GM19025 (cell line): ENCODE measurements at regions not wholly inside any gene's neighbourhood (a gene's known extent, or its start where the extent isn't known, plus 50 kb on each side); places are given as distances from the start of the nearest gene placed in this dataset.
"Not testable (repeated sequence)": the region's sequence is repeated elsewhere in the genome, so short reads cannot be mapped to it uniquely, and the experiment has no call there.

Experiments
- ATAC-seq: cut with Tn5 transposase; IDR thresholded peaks from one replicate; pipeline ENCODE4 v1.9.1; 2021; ENCODE audit warnings: mild to moderate bottlenecking, low read depth, moderate library complexity; ENCODE audit not compliant: unreplicated experiment

DNA sequence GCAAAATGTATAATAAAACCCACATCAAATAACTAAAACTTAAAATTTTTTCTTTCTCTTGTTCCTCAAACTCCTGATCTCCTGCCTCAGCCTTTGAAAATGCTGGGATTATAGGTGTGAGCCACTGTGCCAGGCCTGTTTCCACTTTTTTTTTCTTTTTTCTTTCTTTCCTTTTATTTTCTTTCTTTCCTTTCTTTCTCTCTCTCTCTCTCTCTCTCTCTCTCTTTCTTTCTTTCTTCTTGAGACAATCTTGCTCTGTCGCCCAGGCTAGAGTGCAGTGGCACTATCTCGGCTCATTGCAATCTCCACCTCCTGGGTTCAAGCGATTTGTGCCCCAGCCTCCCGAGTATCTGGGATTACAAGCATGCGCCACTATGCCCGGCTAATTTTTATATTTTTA lies 164.6 kb downstream of the OR2B2 start:
- no peak for ATAC-seq

DNA sequence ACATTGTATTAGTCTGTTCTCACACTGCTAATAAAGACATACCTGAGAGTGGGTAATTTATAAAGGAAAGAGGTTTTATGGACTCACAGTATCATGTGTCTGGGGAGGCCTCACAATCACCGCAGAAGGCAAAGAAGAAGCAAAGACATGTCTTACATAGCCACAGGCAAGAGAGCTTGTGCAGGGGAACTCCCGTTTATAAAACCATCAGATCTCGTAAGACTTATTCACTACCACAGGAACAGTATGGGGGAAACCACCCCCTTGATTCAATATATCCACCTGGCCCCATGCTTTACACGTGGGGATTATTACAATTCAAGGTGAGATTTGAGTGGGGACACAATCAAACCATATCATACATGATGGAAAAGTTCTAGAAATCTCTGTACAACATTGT lies 165.3 kb downstream of the OR2B2 start:
- ATAC-seq, result not testable (repeated sequence)

DNA sequence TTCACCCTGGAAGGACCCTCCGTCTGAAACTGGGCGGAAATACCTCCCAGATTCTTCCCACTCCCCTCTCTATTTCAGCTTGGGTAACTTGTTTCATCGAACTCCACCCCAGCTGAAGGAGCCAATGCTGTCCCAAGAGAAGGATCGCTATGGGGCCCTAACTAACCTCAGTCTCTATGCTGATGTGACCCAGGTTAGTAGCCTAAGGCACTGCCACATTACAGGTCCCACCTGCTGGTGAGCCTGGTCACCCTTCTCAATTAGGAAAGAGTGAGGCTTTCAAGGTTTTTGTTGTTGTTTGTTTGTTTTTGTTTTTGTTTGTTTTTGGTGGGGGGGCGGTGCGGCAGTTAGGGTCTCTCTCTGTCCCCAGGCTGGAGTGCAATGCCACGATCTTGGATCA lies 168.4 kb downstream of the OR2B2 start:
- ATAC-seq, result no peak

DNA sequence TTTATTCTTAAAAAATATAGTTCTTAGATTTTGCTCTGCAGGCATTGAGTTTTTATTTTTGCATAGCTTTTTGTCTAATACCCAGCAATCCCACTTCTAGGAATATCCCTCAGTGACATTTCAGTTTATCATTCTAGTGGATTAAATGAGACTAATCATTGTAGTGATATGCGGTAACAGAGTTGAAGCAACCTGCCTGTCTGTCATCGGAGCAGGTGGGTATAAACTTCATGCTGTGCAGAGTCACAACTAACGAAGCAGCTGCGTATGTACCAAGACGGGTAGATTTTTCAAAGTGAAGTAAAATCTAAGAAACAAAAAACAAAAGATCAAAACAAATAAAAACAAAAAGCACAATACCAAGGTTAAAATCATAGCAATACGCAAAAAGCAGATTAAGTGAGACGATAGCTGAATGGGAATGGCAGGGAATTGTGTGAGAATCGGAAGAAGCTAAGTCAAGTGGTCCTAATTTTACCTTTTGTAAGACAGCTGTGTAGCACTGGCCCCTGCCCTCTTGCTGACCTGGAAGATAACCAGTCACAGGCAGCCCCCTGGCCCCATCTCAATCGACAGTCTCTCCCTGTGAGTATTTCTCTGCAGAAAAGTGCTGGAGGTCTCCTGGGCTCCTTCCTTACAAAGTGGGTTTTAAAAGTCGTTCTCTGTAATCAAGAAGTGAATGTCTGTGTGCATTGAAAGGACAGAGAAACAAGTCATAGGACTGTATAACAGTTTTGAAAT lies 169.2 kb downstream of the OR2B2 start:
- no peak for ATAC-seq

DNA sequence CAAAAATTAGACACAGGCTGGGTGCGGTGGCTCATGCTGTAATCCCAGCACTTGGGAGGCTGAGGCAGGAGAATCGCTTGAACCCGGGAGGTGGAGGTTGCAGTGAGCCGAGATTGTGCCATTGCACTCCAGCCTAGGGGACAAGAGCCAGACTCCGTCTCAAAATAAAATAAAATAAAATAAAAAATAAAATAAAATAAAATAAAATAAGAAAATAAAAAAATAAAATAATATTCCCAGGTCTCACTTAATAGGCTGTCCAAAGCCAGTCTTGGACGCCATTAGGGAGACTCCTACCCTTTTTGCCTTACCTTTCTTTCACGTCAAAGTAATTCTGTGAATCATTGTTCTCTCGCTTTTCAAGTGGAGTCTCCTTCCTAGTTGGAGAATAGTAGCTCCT lies 172.3 kb downstream of the OR2B2 start:
- ATAC-seq, result not testable (repeated sequence)

DNA sequence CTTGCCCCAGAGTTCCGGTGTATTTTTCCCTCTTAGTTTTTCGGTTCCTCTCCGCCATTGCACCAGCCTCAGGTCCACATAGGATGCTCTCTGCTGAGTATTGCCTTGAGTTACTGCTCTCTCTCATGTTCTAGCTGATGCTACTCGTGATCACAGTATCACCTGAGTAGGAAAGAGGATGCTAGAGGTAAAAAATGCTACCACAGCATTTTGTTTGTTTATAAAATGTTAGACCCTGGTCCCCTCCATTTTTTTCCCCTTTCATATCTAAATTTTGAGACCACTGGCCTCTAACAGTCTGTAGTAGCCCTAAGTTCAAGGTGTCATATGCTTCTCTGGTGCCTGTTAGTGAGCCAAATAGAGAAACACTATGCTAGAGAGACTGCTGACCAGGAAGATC lies 175.5 kb downstream of the OR2B2 start:
- ATAC-seq, result no peak

DNA sequence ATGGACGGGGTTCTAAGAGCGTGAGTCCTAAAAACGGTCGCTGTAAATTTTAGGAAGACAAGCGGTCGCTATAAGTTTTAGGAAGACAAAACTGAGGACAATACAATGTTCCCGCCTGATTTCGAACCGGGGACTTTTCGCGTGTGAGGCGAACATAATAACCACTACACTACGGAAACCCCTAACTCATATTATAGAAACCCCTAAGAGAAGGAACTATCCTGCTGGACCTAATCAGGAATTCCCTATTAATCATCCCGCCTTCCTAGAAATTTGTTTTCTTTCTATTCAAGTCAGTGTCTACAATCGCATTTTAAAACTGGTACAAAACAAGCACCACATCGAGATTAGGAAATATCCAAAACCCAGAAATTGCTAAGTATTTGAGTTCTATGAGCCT lies 183.8 kb downstream of the OR2B2 start:
- ATAC-seq, result no peak

DNA sequence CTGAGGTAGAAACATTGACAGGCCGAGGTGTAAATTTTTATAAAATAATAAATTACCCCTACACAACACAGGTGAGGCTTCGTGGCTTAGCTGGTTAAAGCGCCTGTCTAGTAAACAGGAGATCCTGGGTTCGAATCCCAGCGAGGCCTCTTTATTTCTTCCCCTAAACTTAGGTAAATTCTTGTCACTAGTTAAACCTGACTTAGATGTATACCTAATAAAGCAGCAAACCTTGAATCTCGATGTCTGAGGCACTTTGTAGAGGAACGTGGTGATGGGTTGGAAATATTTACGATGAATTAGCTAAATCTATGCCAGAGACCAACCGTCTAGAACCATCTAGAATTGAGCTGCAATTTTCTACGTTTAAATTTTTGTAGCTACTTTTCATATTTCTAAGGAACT lies 185.6 kb downstream of the OR2B2 start:
- no peak for ATAC-seq

DNA sequence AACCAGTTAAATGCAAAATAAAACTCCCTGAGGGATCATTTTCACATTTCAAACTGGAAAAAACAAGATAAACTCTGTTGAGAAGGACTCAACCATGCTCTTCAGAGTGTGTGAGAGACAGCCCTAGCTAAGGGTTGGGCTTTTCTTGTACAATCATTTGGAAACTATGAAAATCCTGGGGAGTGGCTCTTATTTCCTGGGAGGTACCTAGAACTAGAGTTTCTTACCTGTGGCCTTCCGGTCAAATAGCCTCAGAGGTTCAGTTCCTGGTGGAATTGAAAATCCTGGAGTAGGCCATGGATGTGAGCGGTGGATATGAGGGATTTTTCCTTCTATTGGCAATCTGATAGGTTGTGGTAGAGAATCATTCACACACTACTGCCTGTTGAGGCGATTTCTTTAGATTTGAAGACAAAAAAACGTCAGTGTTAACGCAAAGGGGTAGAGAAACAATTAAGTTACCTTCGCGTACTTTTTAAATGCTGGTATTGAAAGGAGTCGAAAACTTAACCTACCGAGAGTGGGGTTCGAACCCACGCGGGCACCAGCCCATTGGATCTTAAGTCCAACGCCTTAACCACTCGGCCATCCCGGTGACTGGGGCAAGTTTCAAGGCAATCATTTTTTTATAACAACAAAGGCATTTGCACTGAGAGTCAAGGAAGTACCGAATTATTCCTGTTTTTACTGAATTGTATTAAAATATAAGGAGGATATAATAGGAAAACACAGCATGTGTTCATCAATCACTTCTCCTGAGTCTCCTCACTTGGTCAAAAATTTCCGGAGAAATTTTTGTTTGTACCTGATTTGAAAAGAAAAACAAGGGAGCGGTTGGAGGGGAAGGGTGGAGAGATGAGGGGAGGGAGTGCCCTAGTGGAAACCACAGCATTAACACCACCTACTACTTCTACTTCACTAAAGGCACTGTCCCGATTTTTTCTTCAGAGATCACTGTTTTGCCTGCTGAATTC lies 191.3 kb downstream of the OR2B2 start:
- no peak for ATAC-seq

DNA sequence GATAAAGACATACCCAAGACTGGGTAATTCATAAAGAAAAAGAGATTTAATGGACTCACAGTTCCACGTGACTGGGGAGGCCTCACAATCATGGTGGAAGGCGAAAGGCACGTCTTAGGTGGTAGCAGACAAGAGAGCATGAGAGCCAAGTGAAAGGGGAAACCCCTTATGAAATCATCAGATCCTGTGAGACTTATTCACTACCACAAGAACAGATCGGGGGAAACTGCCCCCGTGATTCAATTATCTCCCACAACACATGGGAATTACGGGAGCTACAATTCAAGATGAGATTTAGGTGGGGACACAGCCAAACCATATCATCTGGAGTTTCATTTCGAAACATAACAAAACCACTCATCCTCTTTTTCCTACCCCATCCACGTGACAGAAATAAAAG lies 193.2 kb downstream of the OR2B2 start:
- ATAC-seq, result not testable (repeated sequence)

DNA sequence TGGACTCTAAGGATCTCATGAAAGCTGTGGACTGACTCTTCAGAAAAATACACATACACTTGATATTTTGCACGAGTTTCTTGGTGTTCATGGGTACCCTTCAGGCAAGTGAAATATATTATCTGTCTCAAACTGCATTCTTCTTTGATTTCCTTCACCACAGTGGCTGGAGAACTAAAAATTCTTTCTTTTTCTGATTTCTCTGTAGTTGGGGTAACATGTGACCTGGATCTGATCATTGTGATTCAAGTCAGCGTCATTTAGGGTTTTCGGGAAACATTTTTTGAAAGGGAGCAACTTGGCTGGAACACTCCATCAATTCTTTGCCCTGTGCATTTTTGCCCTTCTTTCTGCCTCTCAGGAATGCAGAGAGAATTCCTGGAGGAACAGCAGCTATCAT lies 205.8 kb downstream of the OR2B2 start:
- ATAC-seq, result no peak

DNA sequence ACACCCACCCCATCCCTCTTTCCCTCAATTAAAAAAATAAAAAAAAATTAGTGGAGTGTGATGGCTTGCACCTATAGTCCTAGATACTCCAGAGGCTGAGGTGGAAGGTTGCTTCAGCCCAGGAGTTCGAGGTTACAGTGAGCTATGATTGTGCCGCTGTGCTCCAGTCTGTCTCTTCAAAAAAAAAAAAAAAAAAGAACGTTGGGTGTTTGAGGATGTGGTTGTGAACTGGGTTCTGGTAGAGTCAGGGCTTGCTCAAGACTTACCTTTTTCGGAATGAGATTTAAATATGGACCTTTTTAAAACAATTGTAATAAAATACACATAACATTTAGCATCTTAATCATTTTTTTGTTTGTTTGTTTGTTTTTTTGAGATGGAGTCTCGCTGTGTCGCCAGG lies 211.9 kb downstream of the OR2B2 start:
- no peak for ATAC-seq

DNA sequence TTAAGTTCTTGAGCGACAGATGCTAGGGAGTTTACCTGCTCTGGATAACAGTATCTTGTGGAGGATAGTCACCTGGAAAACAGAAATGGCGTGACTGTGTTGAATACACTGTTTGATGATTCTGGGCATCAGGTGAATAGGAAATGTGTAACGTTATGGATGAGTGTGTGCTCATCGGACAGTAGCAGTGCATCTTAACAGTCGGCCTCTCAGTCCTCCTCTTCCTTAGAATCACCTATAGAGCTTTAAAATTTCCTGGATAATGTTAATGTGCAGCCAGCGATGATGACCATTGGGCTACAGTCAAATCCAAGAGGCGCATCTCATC lies 217.7 kb downstream of the OR2B2 start:
- no peak for ATAC-seq

DNA sequence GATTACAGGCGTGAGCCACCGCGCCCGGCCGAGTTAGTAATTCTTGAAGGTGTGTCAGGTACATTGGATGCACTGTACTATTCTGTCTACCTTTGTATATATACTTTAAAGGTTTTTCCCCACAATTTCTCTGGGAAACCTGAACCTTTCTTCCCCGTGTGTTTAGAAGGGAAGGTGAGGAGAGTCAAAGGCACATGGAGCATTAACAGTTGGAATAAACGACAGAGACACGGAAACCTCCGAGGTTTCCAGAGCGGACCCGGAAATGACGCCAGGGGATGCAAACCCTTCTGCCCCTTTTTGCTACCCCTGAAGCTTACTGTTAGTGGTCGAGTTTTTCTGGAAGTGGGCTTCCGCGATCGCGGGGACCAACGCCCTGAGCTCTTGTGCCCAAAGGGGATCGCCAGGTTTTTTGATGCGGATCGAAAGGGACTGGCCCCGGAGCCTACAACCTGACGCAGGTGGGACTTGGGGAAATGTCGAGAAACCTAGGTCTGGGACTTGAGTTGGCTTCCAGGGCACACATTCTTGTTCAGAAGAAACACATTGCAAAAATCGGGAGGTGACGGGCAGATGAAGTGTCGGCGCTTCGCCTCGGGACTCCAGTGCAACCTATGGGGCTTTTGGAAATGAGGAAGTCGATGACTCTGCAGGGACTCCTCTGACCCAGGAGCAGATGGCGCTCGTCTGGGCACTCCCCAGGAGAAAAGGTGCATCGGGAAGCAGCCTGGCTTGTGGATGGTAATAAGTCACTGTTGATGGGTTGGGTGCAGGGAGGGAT lies 218.2 kb downstream of the OR2B2 start:
- no peak for ATAC-seq

DNA sequence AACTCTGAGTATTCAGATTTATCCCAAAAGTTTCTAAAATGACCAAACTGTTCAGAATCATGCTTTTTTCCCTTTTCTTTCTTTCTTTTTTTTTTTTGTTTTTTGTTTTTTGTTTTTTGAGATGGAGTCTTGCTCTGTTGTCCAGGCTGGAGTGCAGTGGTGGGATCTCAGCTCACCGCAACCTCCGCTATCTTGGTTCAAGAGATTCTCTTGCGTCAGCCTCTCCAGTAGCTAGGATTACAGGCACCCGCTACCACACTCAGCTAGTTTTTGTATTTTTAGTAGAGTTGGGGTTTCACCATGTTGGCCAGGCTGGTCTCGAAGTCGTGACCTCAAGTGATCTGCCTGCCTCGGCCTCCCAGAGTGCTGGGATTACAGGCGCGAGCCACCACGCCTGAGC lies 219.2 kb upstream of the ZNF184 start:
- not testable (repeated sequence) for ATAC-seq

DNA sequence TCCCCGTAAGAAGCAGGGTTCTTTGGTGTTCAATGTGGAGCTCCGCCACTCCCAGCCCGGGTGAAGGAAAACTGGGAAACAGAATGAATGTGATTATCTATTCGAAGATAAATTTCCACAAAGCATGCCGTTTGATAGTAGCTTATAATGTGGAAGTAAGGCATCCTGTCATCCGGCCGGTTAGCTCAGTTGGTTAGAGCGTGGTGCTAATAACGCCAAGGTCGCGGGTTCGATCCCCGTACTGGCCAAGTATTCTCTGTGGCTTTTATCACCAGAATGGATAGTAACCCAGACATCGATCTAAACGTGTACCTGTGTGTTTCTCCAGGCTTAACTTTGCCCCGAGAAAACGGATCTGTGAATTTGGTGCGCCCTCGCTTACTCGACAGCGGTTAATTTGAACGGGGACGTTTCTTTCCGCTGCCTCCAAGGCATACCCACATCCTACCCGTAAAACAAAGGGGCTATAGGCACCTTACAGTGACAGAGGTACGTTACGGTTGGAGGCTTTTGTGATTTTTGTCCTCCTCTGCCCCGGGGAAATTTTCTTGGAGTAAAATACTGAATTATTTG lies 215.2 kb upstream of the ZNF184 start:
- ATAC-seq, result peak; percentile 69

DNA sequence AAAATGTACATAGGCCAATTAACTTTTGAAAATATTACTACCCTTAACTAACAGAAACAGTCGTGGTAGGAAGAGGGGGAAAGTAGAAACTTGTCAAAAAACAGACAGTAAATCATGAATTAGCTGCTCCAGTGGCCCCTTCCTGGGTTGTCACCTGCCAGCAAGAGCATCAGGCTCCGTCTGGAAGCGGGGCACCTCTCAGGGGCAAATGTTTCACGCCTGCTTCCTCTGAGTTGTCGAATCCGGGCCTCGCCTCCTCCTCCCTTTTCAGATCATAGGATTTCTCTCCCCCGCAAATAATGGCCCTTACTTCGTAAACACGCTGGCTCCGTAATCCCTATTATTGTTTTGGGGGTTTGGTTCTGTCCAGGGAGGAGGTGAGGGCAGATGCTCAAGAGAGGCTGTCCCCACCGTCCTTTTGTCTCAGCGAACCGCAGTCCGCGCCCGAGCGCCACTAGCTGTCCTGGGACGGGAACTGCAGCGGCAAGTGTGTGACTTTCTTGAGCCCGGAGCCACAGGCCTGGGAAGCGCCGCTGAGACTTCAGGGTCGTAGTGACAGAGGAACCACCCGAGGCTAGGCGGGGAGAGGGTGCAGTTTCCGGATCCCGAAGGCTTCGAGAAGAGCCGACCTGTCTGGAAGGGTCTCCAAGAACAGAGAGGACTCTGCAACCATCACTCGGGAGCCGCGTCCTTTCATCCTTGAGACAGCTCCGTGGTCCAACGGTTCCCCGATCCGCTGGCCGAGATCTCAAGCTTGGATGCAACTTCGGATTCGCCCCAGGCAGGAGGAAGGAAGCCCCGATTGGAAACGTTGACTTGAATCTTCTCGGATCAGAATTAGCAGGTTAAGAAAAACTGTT lies 214.5 kb upstream of the ZNF184 start:
- peak; percentile 75 for ATAC-seq

DNA sequence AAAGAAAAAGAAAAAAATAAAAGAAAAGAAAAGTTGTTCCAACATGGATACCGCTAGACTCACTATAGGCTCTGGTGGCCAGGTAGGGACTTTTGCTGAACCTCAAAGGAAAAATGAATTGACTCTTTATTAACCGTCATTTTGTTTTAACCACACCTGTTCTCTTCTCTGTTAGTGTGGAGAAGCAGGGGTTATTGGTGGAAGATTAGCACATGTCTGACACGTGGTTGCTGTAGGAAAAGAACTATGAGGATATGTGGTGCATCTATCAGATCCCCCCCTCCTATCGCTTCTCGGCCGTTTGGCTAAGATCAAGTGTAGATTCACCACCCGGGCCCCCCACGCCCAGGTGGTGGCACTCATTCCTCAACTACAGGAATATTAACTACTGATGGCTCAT lies 212.4 kb upstream of the ZNF184 start:
- no peak for ATAC-seq

DNA sequence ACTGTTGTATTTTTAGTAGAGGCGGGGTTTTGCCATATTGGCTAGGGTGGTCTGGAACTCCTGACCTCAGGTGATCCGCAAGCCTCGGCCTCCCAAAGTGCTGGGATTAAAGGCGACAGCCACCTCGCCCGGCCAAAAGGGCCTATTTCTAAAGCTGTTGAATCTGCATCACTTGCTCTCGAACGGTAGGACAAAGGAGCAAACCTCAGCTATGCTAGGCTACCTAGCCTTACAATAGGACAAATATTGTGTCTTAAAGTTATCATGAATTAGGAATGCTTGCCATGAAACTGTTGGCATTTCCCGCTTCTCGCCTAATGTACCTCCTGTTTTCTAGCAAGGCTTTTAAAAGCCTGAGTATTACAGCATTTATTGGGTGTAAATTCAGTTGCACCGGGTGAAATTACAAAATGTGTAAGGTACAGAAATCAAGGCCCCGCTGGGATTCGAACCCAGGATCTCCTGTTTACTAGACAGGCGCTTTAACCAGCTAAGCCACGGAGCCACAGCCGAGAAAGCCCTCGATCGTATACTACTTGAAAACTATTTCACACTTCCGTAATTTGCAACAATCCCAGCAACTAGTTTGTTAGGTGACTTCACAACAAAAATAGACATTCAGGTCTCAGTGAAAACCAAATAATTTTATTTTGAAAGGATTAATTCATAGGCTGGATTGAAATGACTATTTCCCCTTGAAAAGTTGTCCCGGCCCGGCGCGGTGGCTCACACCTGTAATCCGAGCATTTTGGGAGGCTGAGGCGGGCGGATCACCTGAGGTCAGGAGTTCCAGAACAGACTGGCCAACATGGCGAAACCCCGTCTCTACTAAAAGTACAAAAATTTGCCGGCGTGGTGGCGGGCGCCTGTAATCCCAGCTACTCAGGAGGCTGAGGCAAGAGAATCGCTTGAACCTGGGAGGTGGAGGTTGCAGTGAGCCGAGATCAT lies 211.6 kb upstream of the ZNF184 start:
- ATAC-seq, result no peak
